GM18505 (cell line): ENCODE measurements at regions not wholly inside any gene's neighbourhood (a gene's known extent, or its start where the extent isn't known, plus 50 kb on each side); places are given as distances from the start of the nearest gene placed in this dataset.

Source experiments
- ATAC-seq: cut with Tn5 transposase; IDR thresholded peaks from one replicate; pipeline ENCODE4 v1.9.1; 2021; ENCODE audit not compliant: unreplicated experiment
- POLR2A ChIP-seq: IDR thresholded peaks from 4 replicates; pipeline ENCODE4 v1.6.1; 2011; ENCODE audit warnings: borderline replicate concordance; ENCODE audit not compliant: insufficient read depth, insufficient read length; ENCODE audit errors: extremely low read depth

DNA sequence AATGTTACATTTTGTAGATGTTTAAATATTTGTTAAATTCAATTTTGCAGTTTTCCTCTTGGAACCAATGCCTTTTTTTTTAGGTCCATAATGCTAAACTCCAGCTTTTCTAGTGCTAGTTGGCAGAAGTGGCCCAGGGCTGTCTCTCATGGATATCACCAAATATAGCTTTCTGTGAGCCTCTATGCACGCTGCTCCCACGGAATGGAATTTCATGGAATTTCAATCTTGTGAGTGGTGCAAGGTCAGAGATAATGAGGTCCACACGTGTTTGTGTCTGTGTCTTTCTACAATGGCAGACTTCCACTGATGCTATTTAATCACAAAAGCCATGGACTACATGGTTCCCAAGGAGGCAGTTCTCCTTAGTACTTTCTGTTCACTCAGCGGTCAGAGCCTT is 191.5 kb upstream of the PARD3B start:
- no peak for ATAC-seq
- TF ChIP-seq POLR2A = no peak

DNA sequence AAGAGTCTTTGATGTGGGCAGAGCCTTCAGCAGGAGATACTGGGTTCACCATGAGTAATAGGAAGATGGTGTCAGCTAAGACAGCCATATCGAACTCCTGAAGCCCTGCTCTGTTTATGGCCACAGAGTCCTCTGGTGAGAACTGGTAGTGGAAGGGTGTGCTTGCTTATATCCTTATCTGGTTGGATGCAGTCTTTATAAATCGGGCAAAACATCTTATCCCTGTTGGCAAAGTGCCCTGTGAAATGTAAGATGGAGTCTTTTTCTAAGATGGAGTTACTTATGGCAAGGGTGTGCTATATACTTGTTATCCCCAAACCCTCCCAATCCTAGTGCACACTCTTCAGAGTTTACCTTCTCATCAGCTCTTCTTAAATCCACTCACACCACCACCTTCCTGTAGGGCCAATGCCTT is 190.8 kb upstream of the PARD3B start:
- TF ChIP-seq POLR2A = no peak
- no peak for ATAC-seq

DNA sequence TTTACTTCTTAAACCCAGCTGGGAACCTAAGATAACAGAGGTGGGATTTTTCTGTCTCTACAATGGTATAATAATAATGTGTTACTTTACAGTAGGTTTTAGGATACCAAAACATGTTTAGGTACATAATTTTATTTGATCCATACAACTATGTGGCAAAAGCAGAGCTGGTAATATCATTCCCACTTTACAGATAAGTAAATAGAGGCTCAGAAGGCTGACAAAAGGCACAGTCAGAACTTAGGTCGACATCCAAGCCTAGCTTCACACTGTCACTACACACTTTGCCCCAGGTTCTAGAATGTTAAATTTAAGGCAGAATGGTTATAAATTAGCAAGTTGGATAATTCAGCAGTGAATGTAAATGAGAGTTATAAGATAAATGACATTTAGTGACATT is 189.6 kb upstream of the PARD3B start:
- TF ChIP-seq POLR2A = no peak

DNA sequence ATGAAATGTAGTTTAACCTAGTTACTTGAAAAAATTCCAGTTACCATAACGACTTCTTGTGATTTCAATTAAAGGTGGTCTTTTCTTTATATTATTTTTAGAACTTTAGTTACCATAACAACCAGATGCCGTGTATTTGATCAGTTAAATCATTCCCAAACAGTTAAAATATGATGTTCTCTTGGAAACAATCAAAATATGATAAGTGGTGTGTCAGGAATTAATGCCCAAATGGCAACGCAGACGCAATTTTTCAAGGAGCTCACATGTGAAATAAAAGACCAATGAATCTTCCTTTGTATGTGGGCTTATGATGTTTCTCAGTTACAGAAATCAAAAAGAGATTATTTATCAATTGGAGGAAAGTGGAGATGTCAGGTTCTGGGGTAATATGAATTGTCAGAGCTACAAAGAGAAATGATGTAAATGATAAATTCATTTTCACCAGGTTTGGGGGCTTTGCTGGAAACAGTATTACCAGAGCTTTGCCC is 189.1 kb upstream of the PARD3B start:
- TF ChIP-seq POLR2A = no peak
- ATAC-seq = no peak

More for the DNA sequence above, 189.6 kb upstream of the PARD3B start:
- ATAC-seq = no peak

DNA sequence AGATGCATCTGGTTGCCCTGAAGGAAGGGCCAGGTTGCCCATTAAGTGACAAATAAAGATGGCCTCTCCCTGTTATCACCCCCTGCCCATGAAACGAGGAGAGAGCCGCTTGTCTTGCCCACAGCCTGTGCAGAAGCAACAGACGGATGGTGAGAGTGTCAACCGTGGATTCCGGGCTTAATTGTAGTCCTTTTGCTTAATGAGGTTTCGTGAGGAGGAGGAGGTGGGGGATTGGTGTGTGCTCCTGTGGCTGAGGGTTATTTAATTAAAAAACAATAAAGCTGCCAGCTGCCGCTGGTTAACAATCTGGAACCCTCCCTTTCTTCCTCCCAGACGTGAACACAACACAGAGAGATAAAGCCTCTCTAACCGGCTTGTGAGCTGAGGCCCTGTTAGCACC is 188.0 kb upstream of the PARD3B start:
- no peak for TF ChIP-seq POLR2A
- ATAC-seq = no peak

DNA sequence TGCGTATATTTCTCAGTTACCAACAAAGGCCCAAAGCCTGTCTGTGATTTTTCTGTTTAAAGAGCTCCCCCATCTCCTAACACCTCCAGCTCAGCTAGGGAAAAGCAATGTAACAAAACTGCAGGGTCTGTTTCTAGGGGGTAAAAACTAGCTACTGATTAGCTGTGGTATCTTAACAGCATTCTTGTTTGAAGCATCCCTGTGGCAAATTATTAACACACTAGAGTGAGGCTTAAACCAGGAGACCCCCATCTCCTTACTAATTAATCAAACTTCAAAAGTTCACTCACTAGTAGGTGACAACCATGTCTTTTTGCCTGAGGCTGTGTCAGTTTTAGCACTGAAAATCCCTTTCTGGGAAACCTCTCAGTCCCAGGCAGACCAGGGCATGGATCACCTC is 186.2 kb upstream of the PARD3B start:
- no peak for TF ChIP-seq POLR2A
- no peak for ATAC-seq

DNA sequence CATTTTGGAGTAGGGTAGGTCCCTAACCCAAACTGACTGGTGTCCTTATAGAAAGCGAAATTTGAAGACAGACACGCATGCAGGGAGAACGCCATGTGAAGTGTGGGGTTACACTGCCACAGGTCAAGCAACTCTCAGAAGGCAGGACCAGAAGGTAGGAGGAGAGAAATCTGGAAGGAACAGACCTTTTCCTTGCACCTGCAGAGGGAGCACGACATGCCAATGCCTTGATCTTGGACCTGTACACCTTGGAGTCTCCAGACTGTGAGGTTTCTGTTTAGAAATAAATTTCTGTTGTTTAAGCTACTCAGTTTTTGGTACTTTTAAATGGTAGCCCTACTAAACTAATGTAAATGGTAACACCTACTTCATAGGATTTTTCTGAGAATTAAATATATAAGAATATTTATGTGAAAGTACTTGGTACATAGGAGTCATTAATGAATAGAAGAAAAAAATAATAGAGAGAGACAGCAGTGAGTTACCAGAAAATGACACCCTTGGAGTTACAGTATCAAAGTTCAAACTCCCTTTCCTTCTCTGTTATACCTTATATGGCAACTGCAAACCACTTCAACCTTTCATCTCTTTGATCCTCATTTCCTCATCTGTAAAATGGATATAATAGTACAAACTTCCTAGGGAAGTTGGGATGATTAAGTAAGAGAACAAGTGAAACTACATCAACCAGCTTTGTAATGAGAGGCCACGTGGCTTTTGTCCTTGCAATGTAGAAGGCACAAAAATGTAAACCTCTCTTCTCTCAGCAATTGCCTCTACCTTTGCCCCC is 184.9 kb upstream of the PARD3B start:
- no peak for ATAC-seq
- no peak for TF ChIP-seq POLR2A

DNA sequence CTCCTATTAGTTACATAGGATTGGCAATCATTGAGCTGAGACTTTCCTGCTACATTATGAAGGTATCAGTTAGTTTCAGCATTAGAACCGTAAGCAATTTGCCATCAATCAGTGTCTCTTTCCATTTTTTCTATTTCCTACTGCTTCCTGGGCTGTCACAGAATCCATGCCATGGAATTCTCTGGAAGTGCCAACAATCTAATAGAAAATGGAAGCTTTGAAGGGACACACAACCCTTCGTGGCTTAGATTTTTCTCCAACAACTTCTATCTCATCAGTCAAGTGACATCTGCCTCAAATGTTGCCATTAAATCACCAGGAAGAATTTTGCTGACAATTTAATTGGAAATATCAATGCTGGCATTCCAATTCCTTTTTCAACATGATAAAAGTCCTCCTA is 183.5 kb upstream of the PARD3B start:
- no peak for ATAC-seq
- no peak for TF ChIP-seq POLR2A

DNA sequence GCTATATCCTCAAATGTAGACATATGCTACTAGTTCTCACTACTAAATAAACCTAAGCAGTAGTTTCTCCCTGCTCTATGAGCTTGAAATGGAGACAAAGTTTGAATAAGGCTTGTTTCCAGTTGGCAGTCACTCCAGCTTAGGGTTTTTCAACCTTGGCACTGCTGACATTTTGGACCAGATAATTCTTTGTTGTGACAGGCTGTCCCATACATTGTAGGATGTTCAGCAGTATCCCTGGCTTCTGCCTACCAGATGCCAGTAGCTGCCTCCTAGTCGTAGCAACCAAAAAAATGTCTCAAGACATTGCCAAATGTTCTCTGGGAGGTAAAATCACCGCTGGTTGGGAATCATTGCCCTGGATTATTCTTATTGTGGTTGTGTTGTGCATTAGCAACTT is 182.7 kb upstream of the PARD3B start:
- no peak for TF ChIP-seq POLR2A
- no peak for ATAC-seq

DNA sequence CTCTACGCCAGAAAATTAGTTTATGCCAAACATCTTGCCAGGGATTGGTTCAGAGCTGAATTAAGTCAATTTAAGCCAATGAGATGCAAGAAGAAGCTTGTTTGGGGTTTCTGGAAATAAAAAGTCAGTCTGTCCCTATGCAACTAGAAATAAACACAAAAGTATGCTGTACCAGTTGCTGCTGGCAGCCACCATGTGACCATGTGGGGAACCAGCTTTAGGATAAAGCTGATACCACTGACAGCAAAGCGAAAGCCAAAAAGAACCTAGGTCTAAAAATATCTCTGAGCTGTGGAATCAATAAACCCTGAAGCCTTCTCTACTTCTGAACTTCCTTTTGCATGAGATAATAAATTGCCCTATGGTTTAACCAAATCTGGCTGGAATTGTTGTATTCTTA is 181.8 kb upstream of the PARD3B start:
- TF ChIP-seq POLR2A = no peak
- no peak for ATAC-seq

DNA sequence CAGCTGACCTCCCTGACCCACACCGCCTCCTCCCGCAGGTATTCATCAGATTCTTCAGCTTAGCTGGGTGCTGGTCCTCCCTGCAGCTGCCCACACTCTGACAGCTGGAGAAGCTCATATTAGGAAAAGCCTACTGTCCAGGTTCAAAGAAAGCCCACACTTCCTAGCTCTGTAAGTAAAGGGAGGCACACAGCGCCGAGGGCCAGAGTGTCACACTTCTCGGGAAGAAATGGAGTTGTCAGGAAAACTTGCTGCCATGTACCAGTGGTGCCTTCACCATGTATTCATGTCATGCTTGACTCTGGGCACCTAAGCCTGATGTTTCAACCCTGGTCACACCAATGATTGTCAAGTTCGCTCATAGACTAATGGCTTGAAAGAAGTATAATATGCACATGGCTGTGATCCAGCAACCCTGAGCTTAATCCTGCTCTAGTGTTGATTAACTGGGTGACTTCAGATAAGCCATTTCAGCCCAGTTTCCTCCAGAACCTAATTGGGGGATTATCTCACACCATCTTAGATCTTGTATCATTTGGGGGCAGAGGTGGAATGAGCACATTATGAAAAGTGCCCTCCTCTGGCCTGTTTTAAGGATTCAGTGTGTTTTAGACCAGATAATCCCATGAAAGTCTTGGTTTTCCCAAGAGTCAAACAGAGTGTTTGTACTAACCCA is 180.3 kb upstream of the PARD3B start:
- no peak for TF ChIP-seq POLR2A
- ATAC-seq = no peak

DNA sequence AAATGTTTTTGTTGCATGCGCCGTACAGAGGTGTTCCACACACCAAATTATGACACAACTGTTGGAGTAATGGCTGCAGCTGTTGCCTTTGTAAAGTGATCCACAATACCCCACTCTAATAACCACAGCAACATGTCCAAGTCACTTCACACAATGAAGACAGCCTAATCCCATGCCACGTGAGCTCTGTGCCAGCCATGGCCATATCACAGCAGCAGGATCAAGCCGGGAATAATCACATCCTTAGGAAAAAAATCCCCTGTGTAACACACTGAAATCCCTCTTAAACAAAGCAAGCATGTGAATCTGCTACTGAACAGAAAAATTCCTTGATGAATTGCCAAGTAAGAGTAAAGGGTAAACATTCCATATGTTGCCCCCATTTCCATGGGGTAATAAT is 179.5 kb upstream of the PARD3B start:
- no peak for TF ChIP-seq POLR2A
- ATAC-seq = no peak

DNA sequence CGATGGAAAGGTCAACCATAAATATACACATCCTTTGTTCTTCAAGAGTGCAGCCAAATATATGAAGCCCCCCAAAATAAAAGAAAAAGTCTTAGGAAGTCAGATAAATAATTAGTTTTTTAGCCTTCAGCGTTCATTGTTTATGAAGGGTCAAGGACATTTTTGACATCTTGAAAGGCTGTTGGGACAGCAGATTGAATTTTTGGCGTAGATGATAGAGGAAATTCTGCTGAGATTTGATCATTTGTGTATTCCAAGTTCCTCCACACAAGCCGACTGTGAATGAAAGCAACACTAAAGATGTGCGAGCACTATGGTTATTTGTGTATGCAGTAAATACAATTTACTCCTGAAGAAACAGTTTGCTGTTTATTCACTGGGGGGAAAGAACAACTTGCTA is 177.8 kb upstream of the PARD3B start:
- TF ChIP-seq POLR2A = no peak

DNA sequence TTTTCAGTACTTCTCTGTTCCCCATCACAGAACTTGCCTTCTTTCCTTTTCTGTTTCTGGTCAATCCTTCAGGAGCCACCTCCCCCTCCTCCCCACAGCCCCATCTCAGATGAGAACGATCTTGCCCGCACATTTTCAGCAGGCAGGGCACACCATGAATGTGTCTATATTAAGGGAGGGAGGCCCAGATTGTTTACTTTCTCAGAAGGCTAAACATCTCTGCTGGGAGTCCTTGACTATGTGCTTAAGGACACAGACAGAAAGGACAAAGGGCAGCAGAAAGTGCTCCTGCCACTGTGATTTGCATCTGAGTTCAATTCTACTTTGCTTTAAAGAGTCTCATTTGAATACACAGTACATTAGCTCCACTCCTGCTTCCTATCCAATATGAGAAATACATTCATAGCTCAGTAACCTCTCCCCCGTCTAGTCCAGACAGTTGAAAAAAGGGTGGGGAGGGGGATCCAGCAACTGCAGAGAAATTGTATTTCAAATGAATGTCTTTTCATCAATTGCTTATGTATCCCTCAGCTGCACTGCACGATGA is 175.0 kb upstream of the PARD3B start:
- ATAC-seq = no peak
- no peak for TF ChIP-seq POLR2A

More for the DNA sequence above, 177.8 kb upstream of the PARD3B start:
- ATAC-seq = no peak
